Stimulated activated CD4-positive, alpha-beta T cell treated with anti-CD3 and anti-CD28 coated beads, Interleukin-4, amount 100 ng/mL, for 48 hours (primary cell): ENCODE measurements at regions not wholly inside any gene's neighbourhood (a gene's known extent, or its start where the extent isn't known, plus 50 kb on each side); places are given as distances from the start of the nearest gene placed in this dataset.

Experiments used
- DNase-seq, 2 donors: peaks; one replicate each; pipeline ENCODE4 v3.0.0-alpha.2; 2020; ENCODE audit warnings: low read depth in 2 of 2

GRCh38 chr5:116652903-116653302 lies 78.3 kb upstream of the SEMA6A start:
- DNase-seq, result no peak

GRCh38 chr5:116652196-116652729 lies 77.6 kb upstream of the SEMA6A start:
- DNase-seq, result no peak

DNA sequence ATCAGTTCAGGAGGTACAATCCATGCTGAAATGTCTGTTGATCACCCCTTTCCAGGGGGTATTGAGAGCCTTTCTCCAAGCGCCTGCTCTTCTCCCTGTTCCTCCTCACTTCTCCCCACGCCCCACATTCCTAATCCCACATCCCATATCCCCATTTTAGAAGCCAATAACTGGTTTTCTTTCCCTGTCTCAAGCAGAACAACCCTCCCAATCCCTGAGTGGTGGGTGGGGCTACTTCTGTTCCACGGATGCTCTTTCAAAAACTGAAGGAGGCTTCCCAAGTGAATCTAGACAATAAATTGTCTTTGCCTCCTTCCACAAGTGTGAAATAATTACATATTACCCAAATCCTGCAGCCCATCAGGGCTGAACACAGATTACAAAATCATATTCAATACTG lies 77.0 kb upstream of the SEMA6A start:
- no peak for DNase-seq

DNA sequence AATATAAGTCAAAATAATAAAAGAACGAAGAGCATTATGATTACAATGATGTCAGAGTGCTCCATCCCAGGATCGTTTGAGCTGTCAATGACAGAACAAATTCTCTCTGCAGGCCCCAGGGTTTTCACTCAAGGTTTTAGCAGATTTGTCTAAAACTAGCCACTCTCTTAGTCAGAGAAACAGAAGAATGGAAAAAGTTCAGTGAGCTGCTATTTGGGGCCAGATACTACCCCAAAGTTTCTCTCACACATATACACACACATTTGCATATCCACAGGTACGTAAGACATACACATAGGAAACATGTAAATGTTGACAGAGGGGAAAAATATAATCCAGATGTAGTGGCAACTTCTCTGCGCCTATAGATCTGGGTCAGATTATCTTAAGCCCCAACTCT lies 76.3 kb upstream of the SEMA6A start:
- DNase-seq, result no peak

- no peak for DNase-seq
Observed at GRCh38 chr5:116650544-116650943, 75.9 kb upstream of the SEMA6A start.

DNA sequence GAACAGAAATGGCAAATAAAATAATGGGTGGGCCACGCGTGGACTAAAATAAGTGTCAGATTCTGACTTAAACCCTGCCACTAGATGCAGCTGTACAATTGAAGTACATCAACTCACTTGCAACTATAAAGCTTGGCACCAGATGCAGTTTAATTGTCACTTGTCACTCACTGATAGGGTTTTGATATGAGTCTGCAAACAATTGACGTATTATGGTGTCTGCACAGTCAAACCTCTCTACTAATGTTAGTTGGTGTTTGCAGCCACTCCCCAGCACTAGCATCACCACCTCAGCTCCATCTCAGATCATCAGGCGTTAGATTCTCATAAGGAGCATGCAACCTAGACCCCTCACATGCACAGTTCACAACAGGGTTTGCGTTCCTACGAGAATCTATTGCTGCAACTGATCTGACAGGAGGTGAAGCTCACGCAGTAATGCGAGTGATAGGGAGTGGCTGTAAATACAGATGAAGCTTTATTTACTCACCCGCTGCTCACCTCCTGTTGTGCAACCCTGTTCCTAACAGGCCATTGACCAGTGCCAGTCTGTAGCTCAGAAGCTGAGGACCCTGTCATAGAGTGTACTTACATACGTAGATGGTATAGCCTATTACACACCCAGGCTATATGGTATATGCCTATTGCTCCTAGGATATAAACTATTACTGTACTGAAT lies 72.1 kb upstream of the SEMA6A start:
- no peak for DNase-seq

DNA sequence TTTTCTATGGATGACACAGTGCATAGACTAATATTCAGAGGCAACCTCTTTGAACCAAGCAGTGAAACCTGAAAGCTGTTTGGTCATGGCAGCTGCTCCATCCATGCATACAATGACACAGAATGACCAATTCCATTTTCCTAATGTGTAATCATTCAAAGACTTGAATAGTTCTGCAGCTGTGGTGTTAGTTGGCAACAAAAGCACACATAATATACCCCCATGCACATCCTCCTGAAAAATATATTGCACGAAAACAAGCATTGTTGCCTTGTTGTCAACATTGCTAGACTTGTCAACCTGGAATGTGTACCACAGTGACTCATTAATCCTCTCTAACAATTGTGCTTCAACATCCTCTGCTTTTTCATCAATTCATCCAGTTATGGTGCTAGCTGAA lies 71.0 kb upstream of the SEMA6A start:
- no peak for DNase-seq

GRCh38 chr5:116640236-116640635 lies 65.6 kb upstream of the SEMA6A start:
- no peak for DNase-seq

GRCh38 chr5:116637149-116637740 lies 62.6 kb upstream of the SEMA6A start:
- DNase-seq, result no peak

DNA sequence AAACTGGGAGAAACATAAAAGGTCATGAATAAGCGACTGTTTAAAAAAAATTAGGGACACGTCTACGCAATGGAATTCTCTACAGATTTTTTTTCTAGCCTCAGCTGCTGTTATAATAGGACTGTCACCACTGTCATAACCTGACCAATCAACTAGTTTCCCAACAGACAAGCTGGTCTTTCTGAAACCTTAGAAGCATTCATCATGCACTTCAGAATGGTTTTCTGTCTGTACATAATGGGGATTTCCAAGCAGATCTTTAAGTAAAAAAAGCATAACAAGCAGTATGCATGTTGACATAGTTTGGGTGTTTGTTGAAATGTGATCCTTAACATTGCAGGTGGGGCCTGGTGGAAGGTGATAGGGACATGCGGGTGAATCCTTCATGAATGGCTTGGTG lies 58.3 kb upstream of the SEMA6A start:
- DNase-seq, result no peak

DNA sequence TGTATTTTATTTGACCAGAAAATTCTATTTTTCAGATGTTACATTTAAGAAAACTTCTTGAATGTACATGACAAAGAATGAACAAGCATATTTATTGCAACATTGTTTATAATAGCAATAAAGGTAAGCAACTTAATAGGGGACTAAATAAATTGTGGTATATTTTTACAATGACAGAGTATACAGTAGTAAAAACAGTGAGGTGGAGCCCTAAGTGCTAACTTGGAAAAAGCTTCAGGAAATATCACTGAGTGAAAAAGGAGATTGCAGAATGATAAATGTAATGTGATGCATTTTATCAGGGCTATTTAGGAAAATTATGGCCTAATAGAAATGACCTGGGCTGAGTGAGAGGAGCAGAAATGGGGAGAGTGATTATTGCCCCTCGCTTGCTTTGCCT lies 56.5 kb upstream of the SEMA6A start:
- no peak for DNase-seq

GRCh38 chr5:116629168-116629567 lies 54.5 kb upstream of the SEMA6A start:
- DNase-seq, result no peak

GRCh38 chr5:116626945-116627679 lies 52.5 kb upstream of the SEMA6A start:
- no peak for DNase-seq

- DNase-seq, result no peak
Observed at GRCh38 chr5:116626272-116626723, 51.7 kb upstream of the SEMA6A start.
